ENCODE measurements at regions not wholly inside any gene's neighbourhood (a gene's known extent, or its start where the extent isn't known, plus 50 kb on each side); places are given as distances from the start of the nearest gene placed in this dataset.

DNA sequence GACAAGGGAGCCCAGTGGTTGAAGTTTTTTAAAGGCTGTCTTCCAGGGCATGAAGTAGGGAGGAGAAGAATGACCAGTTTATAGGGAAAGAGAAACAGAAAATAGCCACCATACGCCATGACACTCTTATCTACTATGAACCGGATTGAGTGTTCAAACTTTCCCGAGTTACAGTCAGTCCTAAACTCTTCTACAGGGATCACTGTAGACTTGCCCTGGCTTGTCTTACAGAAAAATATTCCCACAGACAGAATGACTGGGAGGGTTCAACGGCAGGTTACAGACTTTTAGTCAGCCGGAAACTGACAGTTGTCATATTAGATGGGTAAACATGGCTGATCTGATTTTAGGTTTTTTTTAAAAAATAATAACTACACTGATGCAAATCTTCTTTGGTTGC lies 662.5 kb upstream of the SOX9 start:
- no peak for TF ChIP-seq CTCF (IDR thresholded peaks at IDR 0.05; ENCODE audit: low read depth, low read length, missing control alignments)
- DNase-seq (ENCODE audit: low read depth) = no peak

GRCh38 chr17:71460943-71461342 lies 659.9 kb upstream of the SOX9 start:
- H3K4me3 ChIP-seq (ENCODE audit: low read depth, low read length) = no peak overlapping the region
- DNase-seq (ENCODE audit: low read depth) = peak; percentile 19
- in situ Hi-C loops (cut with HindIII; ENCODE audit: low sequenced_read_pairs) = no loop called here
- TF ChIP-seq CTCF (IDR thresholded peaks at IDR 0.05; ENCODE audit: low read depth, low read length, missing control alignments) = peak; percentile 42

More for the DNA sequence above, 662.5 kb upstream of the SOX9 start:
- no peak overlapping the region for H3K4me3 ChIP-seq (ENCODE audit: low read depth, low read length)
- in situ Hi-C loops (cut with HindIII; ENCODE audit: low sequenced_read_pairs) = no loop called here

- no peak for TF ChIP-seq CTCF (IDR thresholded peaks at IDR 0.05; ENCODE audit: low read depth, low read length, missing control alignments)
- H3K4me3 ChIP-seq (ENCODE audit: low read depth, low read length) = no peak overlapping the region
- no peak for DNase-seq (ENCODE audit: low read depth)
- in situ Hi-C loops (cut with HindIII; ENCODE audit: low sequenced_read_pairs) = no loop called here
Measured at GRCh38 chr17:71461498-71462169, 659.2 kb upstream of the SOX9 start.

- no peak overlapping the region for H3K4me3 ChIP-seq (ENCODE audit: low read depth, low read length)
- TF ChIP-seq CTCF (IDR thresholded peaks at IDR 0.05; ENCODE audit: low read depth, low read length, missing control alignments) = no peak
- no peak for DNase-seq (ENCODE audit: low read depth)
- in situ Hi-C loops (cut with HindIII; ENCODE audit: low sequenced_read_pairs) = no loop called here
Measured at GRCh38 chr17:71464241-71464640, 656.6 kb upstream of the SOX9 start.

DNA sequence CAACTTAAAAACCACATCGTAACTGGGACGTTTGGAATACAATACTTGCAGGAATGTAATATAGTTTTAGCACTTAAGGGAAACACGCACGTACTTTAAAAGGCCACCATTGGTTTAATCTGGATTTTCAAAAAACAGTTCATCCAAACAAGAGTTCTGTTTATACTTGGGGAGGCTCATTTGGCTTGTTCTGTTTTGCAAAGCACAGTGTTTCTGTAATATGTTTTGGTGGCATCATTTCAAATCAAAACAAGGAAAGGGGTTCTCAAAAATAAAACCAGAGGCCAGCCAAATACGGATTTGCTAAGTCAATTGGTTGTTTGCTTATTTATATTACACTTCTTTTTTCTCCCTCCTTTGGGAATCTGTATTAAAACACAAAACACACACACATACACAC lies 656.1 kb upstream of the SOX9 start:
- TF ChIP-seq CTCF (IDR thresholded peaks at IDR 0.05; ENCODE audit: low read depth, low read length, missing control alignments) = no peak
- in situ Hi-C loops (cut with HindIII; ENCODE audit: low sequenced_read_pairs) = no loop called here
- H3K4me3 ChIP-seq (ENCODE audit: low read depth, low read length) = no peak overlapping the region
- DNase-seq (ENCODE audit: low read depth) = no peak

GRCh38 chr17:71467719-71468118 lies 653.1 kb upstream of the SOX9 start:
- in situ Hi-C loops (cut with HindIII; ENCODE audit: low sequenced_read_pairs) = no loop called here
- no peak overlapping the region for H3K4me3 ChIP-seq (ENCODE audit: low read depth, low read length)
- TF ChIP-seq CTCF (IDR thresholded peaks at IDR 0.05; ENCODE audit: low read depth, low read length, missing control alignments) = no peak
- DNase-seq (ENCODE audit: low read depth) = no peak

Data from astrocyte of the cerebellum (primary cell).